NCI-H2029 (cell line): ENCODE measurements at regions not wholly inside any gene's neighbourhood (a gene's known extent, or its start where the extent isn't known, plus 50 kb on each side); places are given as distances from the start of the nearest gene placed in this dataset.

ENCODE experiments used
- DNase-seq: peaks from one replicate; lab custom pipeline; 2025; lab: John Stamatoyannopoulos, UW

DNA sequence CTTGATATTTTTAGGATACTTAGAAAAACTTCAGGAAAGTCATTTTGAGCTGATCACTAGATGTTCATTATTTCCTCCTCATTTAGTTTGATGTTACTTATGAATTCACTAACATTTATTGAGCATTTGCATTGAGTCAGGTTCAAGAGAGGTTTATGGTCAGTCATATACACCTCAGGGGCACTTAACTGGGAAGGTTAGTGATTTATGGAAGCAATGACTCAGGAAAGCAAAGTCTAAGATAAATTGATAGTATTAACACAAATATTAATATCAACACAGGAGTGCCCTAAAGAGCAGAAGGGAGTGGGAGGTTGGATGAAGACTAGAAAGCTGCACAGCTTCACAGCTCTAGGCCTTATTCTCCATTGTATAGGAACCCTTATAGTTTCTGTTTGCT, 177.0 kb upstream of the TNFAIP3 start:
- no peak for DNase-seq

DNA sequence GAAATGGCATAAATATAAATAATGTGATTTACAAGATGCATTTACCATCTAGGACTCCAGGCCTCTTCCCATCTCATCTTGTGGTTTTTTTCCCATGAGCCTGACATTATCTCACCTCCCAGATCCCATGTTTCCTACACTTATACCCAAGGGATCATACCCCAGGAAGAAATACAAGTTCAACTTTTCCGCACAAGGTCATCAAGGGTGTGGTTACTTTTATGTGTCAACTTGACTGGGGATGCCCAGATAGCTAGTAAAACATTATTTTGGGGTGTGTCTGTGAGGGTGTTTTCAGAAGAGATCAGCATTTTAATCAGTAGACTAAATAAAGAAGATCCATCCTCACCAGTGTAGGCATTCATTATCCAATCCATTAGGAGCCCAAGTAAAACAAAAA, 176.3 kb upstream of the TNFAIP3 start:
- DNase-seq = no peak

DNA sequence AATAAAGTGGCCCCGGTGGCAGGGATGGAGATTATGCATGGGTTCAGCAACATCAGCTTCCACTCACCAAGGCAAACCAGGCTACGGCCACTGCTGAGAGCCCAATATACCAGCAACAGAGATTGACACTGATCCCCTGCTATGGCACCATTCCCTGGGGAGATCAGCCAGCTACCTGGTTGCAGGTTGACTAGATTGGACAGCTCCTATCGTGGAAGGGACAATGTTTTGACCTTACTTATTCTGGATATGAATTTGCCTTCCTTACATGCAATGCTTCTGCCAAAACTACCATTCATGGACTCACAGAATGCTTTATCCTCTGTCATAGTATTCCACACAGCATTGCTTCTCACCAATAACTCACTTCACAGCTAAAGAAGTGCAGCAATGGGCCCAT, 174.8 kb upstream of the TNFAIP3 start:
- no peak for DNase-seq

DNA sequence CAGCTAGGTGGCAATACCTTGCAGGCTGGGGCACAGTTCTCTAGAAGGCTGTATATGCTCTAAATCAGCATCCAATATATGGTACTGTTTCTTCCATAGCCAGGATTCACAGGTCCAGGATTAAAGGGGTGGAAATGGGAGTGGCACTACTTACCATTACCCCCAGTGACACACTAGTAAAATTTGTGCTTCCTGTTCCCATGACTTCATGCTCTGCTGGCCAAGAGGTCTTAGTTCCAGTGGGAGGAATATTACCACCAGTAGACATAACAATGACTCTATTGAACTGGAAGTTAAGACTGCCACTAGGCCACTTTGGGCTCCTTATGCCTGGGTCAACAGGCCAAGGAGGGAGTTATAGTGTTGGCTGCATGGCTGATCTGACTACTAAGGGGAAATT, 174.3 kb upstream of the TNFAIP3 start:
- DNase-seq = no peak

DNA sequence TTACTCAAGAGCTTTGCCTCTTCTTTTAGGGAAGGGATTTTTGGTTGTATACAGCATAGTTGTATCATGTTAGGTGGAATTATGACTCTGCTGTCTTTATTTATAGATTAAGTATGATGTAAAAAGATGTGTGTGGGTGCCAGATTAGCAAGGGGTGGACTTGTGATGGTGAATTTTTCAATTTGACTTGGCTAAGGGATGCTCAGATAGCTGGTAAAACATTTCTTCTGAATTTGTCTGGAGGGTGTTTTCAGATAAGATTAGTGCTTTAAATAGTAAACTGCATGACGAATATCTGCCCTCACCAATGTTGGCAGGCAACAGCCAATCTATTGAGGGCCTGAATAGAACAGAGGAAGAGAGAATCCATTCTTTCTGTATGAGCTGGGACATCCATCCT, 173.3 kb upstream of the TNFAIP3 start:
- DNase-seq = no peak

DNA sequence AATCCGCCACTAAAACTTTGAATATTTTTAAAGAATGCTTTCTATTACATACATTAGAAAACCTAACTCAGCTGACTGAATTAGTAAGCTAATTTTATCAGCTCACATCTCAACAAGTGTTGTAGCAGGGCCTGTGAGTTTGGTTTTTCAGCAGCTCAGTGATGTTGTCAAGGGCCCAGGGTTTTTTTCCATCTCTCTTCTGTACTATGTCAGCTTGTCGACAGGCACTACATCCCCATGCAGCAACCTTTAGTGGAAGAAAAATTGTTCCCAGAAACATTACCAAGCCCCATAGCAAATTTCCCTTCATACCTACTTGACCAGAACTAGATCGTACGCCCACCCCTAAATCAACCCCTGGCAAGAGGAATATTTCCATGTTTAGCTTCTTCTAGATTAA, 170.3 kb upstream of the TNFAIP3 start:
- DNase-seq = no peak

DNA sequence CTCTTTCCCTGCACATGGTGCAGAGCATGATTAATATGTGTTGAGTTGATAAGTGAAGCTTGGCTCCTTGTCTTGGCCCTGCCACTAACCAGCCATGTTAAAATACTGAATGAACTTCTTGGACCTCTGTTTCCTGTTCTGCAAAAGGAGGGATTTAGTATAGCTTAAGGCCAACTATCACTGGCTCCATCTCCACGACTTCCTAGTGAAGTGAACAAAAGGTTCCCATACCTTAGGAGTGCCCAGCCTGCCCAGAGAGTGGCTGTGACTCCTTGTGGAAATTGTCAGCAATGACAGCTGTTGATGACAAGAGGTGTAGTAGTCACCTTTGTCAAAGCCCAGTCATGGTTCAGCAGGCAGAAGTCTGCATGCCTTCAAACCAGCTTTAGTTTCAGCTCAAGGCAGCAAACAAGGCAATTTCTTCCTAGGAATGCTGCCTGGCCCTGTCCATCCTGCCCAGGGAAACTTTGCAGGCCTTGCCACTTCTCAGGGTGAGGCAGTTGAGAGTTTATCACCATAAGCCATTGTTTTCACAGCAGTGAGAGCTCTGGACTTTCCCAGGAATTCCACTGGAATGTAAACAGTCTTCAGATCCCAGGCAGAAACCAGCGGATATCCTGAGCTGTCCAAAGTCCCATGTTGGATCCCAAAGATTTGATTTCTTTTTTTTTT, 169.7 kb upstream of the TNFAIP3 start:
- no peak for DNase-seq

DNA sequence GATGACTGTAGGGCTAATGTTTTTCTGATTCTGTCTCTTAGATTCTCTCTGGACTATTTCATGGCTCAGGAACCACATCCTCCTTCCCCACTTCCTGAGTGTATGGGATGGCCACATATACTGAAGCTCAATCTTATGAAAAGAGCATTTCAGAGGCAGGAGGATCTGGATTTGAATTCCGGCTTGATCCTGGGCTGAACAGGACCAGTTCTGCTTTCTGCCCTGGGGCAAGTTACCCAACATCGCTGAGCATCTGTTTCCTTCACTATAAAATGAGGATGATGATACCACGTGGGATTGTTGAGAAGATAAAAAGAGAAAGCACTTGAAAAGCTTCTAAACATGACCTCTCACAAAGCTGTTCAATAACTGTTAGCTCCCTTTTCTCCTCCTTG, 168.4 kb upstream of the TNFAIP3 start:
- no peak for DNase-seq

DNA sequence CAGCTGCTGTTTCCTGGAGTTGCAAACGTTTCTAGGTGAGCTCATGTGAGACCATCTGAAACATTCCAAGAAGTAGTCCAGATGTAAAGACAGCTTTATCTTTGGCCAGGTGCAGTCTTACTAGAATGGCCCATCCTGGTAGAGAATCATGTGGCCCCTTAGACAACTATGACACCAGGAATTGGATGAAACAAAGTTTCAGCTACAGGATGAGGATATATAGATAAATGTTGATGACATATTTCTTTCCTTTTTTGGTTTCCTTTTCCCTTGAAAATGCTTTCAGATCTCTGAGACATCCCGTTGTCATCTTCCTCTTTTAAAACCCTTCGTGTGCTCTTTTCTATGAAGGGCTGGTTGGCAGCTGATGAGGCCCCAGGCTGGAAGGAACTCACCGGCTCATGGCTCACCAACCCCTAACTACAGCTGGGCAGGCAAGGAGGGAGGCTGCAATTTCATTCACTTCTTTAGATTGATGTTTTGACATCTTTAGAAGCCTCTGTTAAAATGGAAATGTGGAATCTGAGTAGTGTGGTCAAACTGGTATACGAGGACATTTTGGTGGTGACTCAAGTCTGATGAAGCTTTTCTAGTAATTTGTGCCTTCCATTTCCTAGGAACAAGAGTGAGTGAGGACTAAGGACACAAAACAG, 167.9 kb upstream of the TNFAIP3 start:
- DNase-seq = no peak

DNA sequence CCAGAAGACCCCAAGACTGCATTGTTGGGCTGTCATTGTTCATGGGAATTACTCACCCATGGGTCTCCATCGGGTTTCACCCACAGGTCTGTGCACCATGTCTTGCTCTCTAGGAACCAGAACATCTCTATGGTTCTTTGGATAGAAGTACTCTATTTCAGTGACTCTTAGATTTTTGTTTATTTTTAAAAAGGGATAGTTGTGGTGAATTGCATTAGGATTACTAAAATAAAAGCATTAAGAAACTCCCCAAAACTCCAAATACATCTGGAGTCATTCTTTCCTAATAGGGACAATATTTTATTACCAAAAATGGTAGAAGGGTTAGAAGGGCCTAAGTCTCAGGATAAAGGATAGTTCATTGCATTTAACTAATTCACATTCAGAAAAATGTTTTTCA, 166.9 kb upstream of the TNFAIP3 start:
- DNase-seq = no peak

DNA sequence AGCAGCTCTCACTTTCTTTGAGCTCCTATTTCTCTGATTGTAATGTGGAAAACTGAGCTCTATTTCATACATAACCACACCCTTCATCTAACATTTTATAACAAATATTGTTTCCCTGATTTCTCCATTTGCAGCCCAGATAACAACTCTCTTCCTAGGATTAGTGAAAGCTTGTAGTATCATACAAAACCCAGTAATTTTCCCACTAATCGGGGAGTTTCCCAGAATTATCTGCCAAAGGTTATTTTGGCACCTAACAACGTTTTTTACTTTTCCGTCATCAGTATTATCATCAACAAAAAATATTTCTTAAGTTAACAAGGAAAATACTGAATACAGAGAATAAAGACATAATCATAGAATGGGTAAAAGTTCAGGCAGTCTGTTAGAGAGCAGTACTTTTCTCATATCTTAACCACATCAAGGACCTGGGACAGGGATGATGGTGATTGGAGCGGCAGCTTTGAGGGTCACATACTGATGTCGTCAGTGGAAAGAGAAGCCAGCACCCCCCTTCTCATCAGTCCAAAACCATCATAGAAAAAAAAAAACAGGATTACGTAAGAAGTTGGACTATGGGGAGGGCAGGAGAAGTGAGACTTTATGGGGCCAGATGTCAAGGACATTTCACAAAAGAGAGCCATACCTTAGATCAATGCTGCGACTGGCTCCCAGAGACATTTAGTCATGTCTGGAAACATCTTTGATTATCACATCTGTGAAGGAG, 166.1 kb upstream of the TNFAIP3 start:
- DNase-seq = no peak

DNA sequence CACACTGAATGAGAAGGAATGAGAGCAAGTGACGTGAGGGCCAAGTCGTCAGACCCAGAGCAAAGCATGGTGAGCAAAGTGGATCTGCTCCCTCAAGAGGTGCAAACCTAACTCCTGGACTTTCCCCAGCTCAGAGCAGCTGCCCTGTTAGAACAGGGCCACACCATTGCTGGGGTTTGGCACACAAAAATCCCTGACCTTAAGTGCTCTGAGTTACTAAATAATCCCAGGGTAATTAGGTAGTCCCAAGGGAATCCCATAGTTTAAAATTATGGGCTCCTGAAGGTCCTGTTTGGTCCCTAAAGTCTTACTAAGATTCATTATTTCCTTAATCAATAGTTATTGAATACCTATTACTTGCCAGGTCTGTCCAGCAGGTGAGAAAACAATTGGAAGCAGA, 165.1 kb upstream of the TNFAIP3 start:
- DNase-seq = no peak

DNA sequence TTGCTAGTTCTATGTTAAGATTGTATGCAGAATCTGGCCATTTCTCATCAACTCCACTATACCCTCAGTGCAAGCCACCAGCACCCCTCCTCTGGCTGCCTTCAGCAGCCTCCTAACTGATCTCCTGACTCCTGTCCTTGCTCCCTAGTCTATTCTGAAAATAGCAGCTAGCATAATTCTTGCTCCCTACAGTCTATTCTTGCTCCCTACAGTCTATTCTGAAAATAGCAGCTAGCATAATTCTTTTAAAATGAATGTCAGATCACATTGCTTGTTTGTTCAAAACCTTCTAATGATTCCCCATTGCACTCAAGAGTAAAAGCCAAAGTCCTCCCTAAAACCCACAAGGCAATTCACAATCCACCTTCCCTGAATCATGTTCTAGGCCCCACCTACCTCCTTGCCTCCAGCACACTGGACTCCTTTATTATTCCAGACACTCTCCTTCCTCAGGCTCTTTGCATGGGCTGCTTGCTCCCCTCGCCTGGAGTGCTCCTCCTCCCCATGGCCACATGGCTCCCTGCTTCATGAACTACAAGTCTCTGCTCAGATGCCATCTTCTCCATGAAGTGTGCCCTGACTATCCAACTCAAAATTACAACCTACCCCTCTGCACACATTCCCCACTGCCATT, 164.2 kb upstream of the TNFAIP3 start:
- DNase-seq = no peak

DNA sequence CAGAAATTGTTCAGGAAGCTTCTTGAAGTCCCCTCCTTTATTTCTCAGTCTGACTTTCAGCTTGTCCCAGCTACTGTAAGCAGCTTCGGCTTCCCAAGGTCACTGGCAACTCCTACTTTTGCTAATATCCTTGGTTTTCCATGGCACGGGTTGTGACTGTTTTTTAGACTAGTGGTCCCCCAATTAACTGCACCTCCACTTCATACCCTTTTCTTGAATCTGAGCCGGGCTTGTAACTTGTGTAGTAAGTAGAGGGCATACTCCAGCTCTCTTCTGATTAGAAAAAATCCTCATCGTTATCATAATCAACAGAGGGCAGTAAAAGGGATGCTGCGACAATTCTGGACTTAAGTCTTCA, 162.3 kb upstream of the TNFAIP3 start:
- DNase-seq = no peak

DNA sequence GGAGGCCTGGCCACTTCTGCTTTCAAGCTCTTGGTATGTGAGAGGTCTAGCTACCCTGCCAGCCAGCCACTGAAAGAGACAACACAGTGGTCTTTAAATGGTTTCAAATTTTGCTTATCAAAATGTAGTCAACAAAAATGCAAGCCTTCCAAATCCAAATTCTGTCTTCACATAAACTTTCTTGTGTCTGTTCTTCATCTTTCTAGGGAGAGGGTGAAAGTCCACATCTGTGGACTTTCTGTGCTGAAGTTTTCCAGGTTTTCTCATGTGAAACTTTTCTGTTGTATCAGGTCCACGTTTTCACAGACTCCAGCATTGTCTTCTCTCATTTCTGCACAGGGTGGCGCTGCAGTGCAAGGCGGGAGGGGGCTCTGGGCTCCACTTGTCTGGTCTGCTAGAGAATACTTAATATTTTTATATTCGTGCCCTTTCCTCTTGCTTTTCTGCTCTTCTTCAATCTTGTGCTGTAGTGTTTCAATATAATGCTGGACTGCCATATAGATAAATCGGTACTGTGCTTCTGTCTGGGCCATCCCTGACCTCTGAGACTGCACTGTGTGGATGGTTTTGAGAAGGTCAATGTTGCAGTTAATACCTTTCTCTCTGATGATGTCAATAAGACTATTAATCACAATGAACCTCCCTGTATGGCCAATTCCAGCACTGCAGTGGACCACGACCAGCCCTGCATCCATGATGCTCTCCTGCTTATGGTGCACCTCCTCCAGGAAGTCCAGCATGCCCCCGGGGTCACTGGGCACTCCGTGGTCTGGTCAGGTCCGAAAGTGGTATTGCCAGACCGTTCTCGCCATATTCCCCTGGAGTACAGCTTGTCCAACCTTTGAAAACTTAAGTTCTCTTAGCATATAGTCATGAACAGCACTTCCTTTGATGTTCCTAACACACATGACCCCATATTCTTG, 161.6 kb upstream of the TNFAIP3 start:
- DNase-seq = no peak

DNA sequence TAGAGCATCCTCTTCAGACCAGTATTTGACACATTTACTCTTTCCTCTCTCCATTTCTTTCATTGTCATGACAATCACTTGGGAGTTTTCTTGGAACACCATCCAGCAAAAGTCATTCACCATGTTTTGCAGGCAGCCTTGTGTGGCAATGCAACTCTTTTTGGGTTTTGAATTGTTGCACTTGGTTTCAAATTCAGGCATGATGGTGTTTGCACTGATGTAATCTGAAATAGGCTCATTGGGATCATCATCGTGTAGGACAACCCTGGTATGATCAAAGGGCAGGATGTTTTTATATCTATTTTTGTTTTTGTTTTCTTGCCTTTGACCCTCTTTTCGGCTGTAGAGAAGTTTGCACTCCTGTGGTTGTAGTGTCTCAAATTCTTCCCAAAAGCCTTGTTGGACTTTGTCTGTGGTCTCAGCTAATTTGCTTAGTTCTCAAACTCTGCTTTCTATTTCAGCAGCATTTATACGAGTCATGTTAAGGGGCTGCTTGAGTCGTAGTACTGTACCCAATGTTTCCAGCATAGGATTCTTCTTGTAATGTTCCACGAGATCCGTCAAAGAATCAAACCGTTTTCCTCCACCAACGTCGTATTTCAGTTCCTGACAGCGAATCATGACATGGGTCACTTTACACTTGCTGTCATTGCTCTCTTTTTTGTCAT, 160.8 kb upstream of the TNFAIP3 start:
- DNase-seq = no peak

DNA sequence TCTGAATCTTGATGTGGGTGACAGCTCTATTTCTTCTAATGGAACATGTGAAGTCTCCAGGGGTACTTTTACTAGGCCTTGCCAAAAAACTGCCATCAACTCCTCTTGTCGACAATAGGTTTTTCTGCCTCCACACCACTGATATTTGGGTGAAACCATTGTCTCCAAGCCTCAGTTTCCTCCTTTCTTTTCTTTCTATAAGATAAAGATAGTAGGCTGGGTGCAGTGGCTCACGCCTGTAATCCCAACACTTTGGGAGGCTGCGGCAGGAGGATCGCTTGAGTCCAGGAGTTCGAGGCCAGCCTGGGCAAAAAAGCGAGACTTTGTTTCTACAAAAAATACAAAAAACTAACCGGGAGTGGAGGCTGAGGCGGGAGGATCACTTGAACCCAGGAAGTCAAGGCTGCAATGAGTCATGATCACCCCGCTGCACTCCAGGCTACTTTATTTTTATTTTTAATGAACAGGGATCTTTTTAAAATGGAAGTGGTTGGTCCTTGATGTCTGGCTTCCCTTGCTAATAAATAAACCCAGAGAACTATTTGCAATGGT, 159.9 kb upstream of the TNFAIP3 start:
- DNase-seq = no peak

DNA sequence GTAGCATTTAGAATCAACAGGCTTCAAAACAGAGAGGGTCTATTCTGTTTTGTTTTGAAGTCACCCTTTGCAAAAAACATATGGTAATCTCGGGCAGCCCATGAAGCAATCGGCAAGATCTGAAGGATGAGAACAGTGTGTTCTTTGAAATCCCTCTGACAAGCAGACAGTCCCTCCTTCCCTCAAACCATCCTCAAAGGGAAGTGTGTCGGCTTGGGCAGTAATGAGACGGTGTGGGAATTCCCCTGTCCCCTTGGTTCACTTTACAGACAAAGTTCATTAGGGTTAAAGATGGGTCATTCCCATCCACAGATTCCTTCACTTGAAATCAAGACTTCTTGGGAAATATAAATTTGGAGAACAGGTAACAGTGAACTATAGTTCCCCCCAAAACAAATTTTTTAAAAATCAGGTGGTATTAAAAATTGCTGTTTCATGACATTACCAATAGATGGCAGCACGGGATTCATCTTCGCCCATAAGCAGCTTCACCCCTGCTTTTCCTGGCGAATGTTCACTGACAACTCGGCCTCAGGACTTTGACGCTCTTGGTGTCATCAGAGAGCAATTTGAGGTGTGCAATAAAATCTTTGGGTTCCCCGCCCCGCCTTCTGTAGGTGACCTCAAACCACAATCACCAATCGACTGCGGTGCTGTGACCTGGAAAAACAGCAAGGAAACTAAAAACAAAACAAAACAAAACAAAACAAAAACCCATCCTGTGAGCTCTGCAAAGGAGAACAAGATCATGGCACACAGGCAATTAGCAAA, 159.3 kb upstream of the TNFAIP3 start:
- DNase-seq = peak; percentile 44

DNA sequence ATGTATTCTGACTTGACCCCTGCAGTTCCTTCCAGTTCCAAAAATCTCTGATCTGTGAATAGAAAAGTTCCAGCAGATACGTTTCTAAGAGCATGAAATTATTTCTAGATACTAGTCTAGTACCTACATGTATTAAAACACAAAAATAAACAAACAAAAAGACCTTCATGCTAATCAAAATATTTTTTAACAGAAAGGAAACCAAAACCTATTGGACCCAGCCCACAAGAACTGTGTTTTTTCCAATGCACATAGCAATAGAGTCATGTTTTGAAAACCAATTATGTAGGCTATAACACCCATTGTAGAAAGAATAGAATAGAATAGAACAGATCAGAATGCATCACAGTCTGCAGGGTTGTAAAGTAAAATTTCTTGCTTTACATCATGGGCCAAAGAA, 158.6 kb upstream of the TNFAIP3 start:
- DNase-seq = no peak
